OCI-LY1 (cell line): ENCODE measurements at regions not wholly inside any gene's neighbourhood (a gene's known extent, or its start where the extent isn't known, plus 50 kb on each side); places are given as distances from the start of the nearest gene placed in this dataset.

Experiments
- EZH2 ChIP-seq: fragments of 200-600 bp; sonication (generic), shearing (Covaris generic); IDR thresholded peaks from 2 replicates; pipeline ENCODE4 v1.8.0; 2017; ENCODE audit warnings: borderline replicate concordance, mixed run types, mild to moderate bottlenecking, antibody characterized with exemption, low read length, moderate library complexity, mixed read lengths
- TF ChIP-seq, protein P1 (sequence below): fragments of 200-600 bp; sonication (generic), shearing (Covaris generic); IDR thresholded peaks from 2 replicates; pipeline ENCODE4 v1.5.1; 2017; ENCODE audit warnings: mild to moderate bottlenecking, antibody characterized with exemption, low read length, moderate library complexity, mixed read lengths

DNA sequence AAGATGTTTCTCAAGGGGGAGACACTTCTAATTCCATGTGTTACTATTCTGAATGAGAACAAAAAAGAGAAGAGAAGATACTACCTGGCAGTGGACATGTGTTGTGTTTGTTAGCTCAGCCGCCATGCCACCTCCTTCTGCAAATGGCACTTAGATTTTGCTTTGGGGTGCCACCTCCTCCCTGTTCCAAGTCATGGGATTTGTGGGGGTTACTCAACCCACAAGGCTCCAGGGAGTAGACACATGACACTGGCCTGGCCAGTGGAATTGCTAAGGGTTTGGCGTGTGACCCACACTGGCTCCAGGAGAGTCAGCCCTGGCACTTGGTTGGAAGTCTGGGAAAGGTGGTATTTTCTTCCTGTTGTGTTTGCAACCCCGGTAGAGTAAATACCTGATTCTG, 129.1 kb downstream of the ZNF621 start:
- TF ChIP-seq, protein P1, sequence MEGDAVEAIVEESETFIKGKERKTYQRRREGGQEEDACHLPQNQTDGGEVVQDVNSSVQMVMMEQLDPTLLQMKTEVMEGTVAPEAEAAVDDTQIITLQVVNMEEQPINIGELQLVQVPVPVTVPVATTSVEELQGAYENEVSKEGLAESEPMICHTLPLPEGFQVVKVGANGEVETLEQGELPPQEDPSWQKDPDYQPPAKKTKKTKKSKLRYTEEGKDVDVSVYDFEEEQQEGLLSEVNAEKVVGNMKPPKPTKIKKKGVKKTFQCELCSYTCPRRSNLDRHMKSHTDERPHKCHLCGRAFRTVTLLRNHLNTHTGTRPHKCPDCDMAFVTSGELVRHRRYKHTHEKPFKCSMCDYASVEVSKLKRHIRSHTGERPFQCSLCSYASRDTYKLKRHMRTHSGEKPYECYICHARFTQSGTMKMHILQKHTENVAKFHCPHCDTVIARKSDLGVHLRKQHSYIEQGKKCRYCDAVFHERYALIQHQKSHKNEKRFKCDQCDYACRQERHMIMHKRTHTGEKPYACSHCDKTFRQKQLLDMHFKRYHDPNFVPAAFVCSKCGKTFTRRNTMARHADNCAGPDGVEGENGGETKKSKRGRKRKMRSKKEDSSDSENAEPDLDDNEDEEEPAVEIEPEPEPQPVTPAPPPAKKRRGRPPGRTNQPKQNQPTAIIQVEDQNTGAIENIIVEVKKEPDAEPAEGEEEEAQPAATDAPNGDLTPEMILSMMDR: no peak
- no peak for TF ChIP-seq EZH2
